ENCODE measurements at regions not wholly inside any gene's neighbourhood (a gene's known extent, or its start where the extent isn't known, plus 50 kb on each side); places are given as distances from the start of the nearest gene placed in this dataset.

DNA sequence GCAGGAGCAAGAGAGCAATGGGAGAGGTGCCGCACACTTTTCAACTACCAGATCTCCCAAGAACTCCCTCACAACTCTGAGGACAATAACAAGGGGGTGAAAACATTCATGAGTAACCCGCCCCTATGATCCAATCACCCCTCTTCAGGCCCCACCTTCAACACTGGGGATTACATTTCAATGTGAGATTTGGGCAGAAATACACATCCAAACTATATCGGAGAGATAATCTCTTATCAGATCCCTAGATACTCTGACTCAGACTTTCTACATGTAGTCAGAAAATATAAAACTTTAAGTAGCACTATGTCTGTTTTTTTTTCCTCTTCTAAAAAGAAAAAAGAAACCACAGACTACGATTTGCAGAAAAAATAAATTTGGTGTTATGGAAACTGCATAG, 1595.9 kb upstream of the NUDT12 start:
- TF ChIP-seq USF1 (IDR thresholded peaks at IDR 0.05) (no peak), CEBPB (IDR thresholded peaks at IDR 0.05) (no peak), EGR1 (IDR thresholded peaks at IDR 0.05) (no peak), EP300 (IDR thresholded peaks at IDR 0.05; ENCODE audit: borderline replicate concordance) (no peak), RAD21 (IDR thresholded peaks at IDR 0.05; ENCODE audit: low read depth) (no peak), FOXM1 (IDR thresholded peaks at IDR 0.05; ENCODE audit: borderline replicate concordance, low read depth) (no peak)

- TF ChIP-seq, protein P1, sequence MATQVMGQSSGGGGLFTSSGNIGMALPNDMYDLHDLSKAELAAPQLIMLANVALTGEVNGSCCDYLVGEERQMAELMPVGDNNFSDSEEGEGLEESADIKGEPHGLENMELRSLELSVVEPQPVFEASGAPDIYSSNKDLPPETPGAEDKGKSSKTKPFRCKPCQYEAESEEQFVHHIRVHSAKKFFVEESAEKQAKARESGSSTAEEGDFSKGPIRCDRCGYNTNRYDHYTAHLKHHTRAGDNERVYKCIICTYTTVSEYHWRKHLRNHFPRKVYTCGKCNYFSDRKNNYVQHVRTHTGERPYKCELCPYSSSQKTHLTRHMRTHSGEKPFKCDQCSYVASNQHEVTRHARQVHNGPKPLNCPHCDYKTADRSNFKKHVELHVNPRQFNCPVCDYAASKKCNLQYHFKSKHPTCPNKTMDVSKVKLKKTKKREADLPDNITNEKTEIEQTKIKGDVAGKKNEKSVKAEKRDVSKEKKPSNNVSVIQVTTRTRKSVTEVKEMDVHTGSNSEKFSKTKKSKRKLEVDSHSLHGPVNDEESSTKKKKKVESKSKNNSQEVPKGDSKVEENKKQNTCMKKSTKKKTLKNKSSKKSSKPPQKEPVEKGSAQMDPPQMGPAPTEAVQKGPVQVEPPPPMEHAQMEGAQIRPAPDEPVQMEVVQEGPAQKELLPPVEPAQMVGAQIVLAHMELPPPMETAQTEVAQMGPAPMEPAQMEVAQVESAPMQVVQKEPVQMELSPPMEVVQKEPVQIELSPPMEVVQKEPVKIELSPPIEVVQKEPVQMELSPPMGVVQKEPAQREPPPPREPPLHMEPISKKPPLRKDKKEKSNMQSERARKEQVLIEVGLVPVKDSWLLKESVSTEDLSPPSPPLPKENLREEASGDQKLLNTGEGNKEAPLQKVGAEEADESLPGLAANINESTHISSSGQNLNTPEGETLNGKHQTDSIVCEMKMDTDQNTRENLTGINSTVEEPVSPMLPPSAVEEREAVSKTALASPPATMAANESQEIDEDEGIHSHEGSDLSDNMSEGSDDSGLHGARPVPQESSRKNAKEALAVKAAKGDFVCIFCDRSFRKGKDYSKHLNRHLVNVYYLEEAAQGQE (IDR thresholded peaks at IDR 0.05; ENCODE audit: low read depth) = no peak
- TF ChIP-seq EP300 (IDR thresholded peaks at IDR 0.05; ENCODE audit: borderline replicate concordance) (no peak), FOXM1 (IDR thresholded peaks at IDR 0.05; ENCODE audit: borderline replicate concordance, low read depth) (no peak), YY1 (IDR thresholded peaks at IDR 0.05; ENCODE audit: low read depth) (no peak), MAX (IDR thresholded peaks at IDR 0.05) (no peak), ZBTB7A (IDR thresholded peaks at IDR 0.05; ENCODE audit: low read depth) (no peak), CREB1 (IDR thresholded peaks at IDR 0.05; ENCODE audit: low read depth) (no peak), TAF1 (IDR thresholded peaks at IDR 0.05; ENCODE audit: low read depth) (no peak), NFIC (IDR thresholded peaks at IDR 0.05) (no peak), RAD21 (IDR thresholded peaks at IDR 0.05; ENCODE audit: low read depth) (no peak), TEAD4 (IDR thresholded peaks at IDR 0.05) (no peak), CEBPB (IDR thresholded peaks at IDR 0.05) (no peak), USF1 (IDR thresholded peaks at IDR 0.05) (no peak), TCF12 (IDR thresholded peaks at IDR 0.05; ENCODE audit: low read depth) (no peak), EGR1 (IDR thresholded peaks at IDR 0.05) (no peak)
Observed at GRCh38 chr5:105150323-105150722, 1587.7 kb upstream of the NUDT12 start.

- TF ChIP-seq, protein P1 (IDR thresholded peaks at IDR 0.05; ENCODE audit: low read depth) = no peak
- TF ChIP-seq EGR1 (IDR thresholded peaks at IDR 0.05) (no peak), MAX (IDR thresholded peaks at IDR 0.05) (no peak), TEAD4 (IDR thresholded peaks at IDR 0.05) (no peak), CREB1 (IDR thresholded peaks at IDR 0.05; ENCODE audit: low read depth) (no peak), FOXM1 (IDR thresholded peaks at IDR 0.05; ENCODE audit: borderline replicate concordance, low read depth) (no peak), EP300 (IDR thresholded peaks at IDR 0.05; ENCODE audit: borderline replicate concordance) (no peak), TCF12 (IDR thresholded peaks at IDR 0.05; ENCODE audit: low read depth) (no peak), USF1 (IDR thresholded peaks at IDR 0.05) (no peak), RAD21 (IDR thresholded peaks at IDR 0.05; ENCODE audit: low read depth) (no peak), ZBTB7A (IDR thresholded peaks at IDR 0.05; ENCODE audit: low read depth) (no peak), TAF1 (IDR thresholded peaks at IDR 0.05; ENCODE audit: low read depth) (no peak), NFIC (IDR thresholded peaks at IDR 0.05) (no peak), CEBPB (IDR thresholded peaks at IDR 0.05) (no peak), YY1 (IDR thresholded peaks at IDR 0.05; ENCODE audit: low read depth) (no peak)
Observed at GRCh38 chr5:105146867-105147266, 1584.3 kb upstream of the NUDT12 start.

GRCh38 chr5:105145152-105145551, 1582.6 kb upstream of the NUDT12 start:
- no peak for TF ChIP-seq YY1 (IDR thresholded peaks at IDR 0.05; ENCODE audit: low read depth)
- no peak for TF ChIP-seq EGR1 (IDR thresholded peaks at IDR 0.05)
- no peak for TF ChIP-seq CEBPB (IDR thresholded peaks at IDR 0.05)

GRCh38 chr5:105134328-105134727, 1571.7 kb upstream of the NUDT12 start:
- TF ChIP-seq MAX (IDR thresholded peaks at IDR 0.05) (no peak), EP300 (IDR thresholded peaks at IDR 0.05; ENCODE audit: borderline replicate concordance) (no peak), ZBTB7A (IDR thresholded peaks at IDR 0.05; ENCODE audit: low read depth) (no peak), EGR1 (IDR thresholded peaks at IDR 0.05) (no peak), TAF1 (IDR thresholded peaks at IDR 0.05; ENCODE audit: low read depth) (no peak), TEAD4 (IDR thresholded peaks at IDR 0.05) (no peak), TCF12 (IDR thresholded peaks at IDR 0.05; ENCODE audit: low read depth) (no peak), CEBPB (IDR thresholded peaks at IDR 0.05) (no peak), CREB1 (IDR thresholded peaks at IDR 0.05; ENCODE audit: low read depth) (no peak), NFIC (IDR thresholded peaks at IDR 0.05) (no peak), FOXM1 (IDR thresholded peaks at IDR 0.05; ENCODE audit: borderline replicate concordance, low read depth) (no peak), USF1 (IDR thresholded peaks at IDR 0.05) (no peak), YY1 (IDR thresholded peaks at IDR 0.05; ENCODE audit: low read depth) (no peak), RAD21 (IDR thresholded peaks at IDR 0.05; ENCODE audit: low read depth) (no peak)
- TF ChIP-seq, protein P1 (IDR thresholded peaks at IDR 0.05; ENCODE audit: low read depth) = no peak
